Mesendoderm (in vitro differentiated cells): ENCODE measurements at regions not wholly inside any gene's neighbourhood (a gene's known extent, or its start where the extent isn't known, plus 50 kb on each side); places are given as distances from the start of the nearest gene placed in this dataset.

Experiments
- DNase-seq: peaks from one replicate; pipeline ENCODE4 v3.0.0; 2013
- H2AK5ac ChIP-seq: 2 replicates; pipeline ENCODE4 v1.6.1; 2013; ENCODE audit warnings: low read length, inconsistent platforms
- H2BK120ac ChIP-seq: 2 replicates; pipeline ENCODE4 v1.6.1; 2013; ENCODE audit warnings: low read depth, mild to moderate bottlenecking, low read length, moderate library complexity, mixed read lengths
- H2BK15ac ChIP-seq: replicated peaks from 2 replicates; pipeline ENCODE4 v1.6.1; 2013; ENCODE audit warnings: low read depth, mild to moderate bottlenecking, moderate library complexity
- H2BK5ac ChIP-seq: 2 replicates; pipeline ENCODE4 v1.6.1; 2013; ENCODE audit warnings: low read length, inconsistent platforms
- H3K18ac ChIP-seq: 2 replicates; pipeline ENCODE4 v1.6.1; 2013; ENCODE audit warnings: mild to moderate bottlenecking, low read length, mixed read lengths
- H3K23ac ChIP-seq: one replicate; pipeline ENCODE4 v1.6.1; 2013; ENCODE audit warnings: low read length
- H3K27ac ChIP-seq: 2 replicates; pipeline ENCODE4 v1.5.1; 2013; ENCODE audit warnings: low read depth, mild to moderate bottlenecking, inconsistent platforms, low read length, moderate library complexity
- H3K27me3 ChIP-seq: 2 replicates; pipeline ENCODE4 v1.6.1; 2013; ENCODE audit warnings: low read length, control low read depth, mild to moderate bottlenecking, inconsistent platforms; ENCODE audit not compliant: insufficient read depth, poor library complexity
- H3K36me3 ChIP-seq: 2 replicates; pipeline ENCODE4 v1.6.1; 2013; ENCODE audit warnings: low read length, inconsistent platforms; ENCODE audit not compliant: control insufficient read depth, insufficient read depth
- H3K4ac ChIP-seq: one replicate; pipeline ENCODE4 v1.6.1; 2013; ENCODE audit warnings: low read depth, mild to moderate bottlenecking, low read length, moderate library complexity
- H3K4me1 ChIP-seq: 2 replicates; pipeline ENCODE4 v1.6.1; 2013; ENCODE audit warnings: low read depth, low read length, inconsistent platforms; ENCODE audit not compliant: control insufficient read depth
- H3K4me2 ChIP-seq: 2 replicates; pipeline ENCODE4 v1.6.1; 2013; ENCODE audit warnings: low read length
- H3K4me3 ChIP-seq: 2 replicates; pipeline ENCODE4 v1.5.1; 2013; ENCODE audit warnings: mild to moderate bottlenecking, low read length
- H3K56ac ChIP-seq: one replicate; pipeline ENCODE4 v1.6.1; 2013; ENCODE audit warnings: low read length
- H3K79me1 ChIP-seq: 2 replicates; pipeline ENCODE4 v1.6.1; 2013; ENCODE audit warnings: low read length, inconsistent platforms
- H3K79me2 ChIP-seq: 2 replicates; pipeline ENCODE4 v1.6.1; 2013; ENCODE audit warnings: mild to moderate bottlenecking, low read length; ENCODE audit not compliant: control insufficient read depth, insufficient read depth
- H3K9ac ChIP-seq: 2 replicates; pipeline ENCODE4 v1.6.1; 2013; ENCODE audit warnings: low read length, inconsistent platforms
- H4K5ac ChIP-seq: one replicate; pipeline ENCODE4 v1.6.1; 2013; ENCODE audit warnings: low read length
- H4K8ac ChIP-seq: one replicate; pipeline ENCODE4 v1.6.1; 2013; ENCODE audit warnings: low read depth, mild to moderate bottlenecking, control low read depth, low read length, moderate library complexity
- WGBS: extraction: QIAGEN DNeasy Blood & Tissue Kit; methylation state at CpG from one replicate; pipeline ENCODE4 v1.1.7; 2013; ENCODE audit warnings: low lambda C conversion rate, missing lambda C conversion rate; ENCODE audit not compliant: insufficient coverage; ENCODE audit errors: extremely low coverage; 5-methylcytosine and 5-hydroxymethylcytosine counted together

GRCh38 chr5:34548086-34548403 is 108.1 kb upstream of the RAI14 start:
- H3K4me3 ChIP-seq, result no peak overlapping the region
- no peak overlapping the region for H3K18ac ChIP-seq
- no peaks in the 10 kb centered on the region for H3K79me2 ChIP-seq
- no peak overlapping the region for H2AK5ac ChIP-seq
- DNase-seq, result no peak
- H4K5ac ChIP-seq, result no peak overlapping the region
- H3K56ac ChIP-seq, result no peak overlapping the region
- H3K79me1 ChIP-seq, result no peaks in the 10 kb centered on the region
- no peak overlapping the region for H4K8ac ChIP-seq
- no peaks in the 10 kb centered on the region for H3K36me3 ChIP-seq
- no peak overlapping the region for H3K4me2 ChIP-seq
- no CpG with 5 or more reads among the region's 1 CpG for WGBS
- H2BK5ac ChIP-seq, result no peak overlapping the region
- H3K27me3 ChIP-seq, result no peaks in the 10 kb centered on the region
- no peak overlapping the region for H3K9ac ChIP-seq
- H2BK15ac ChIP-seq, result no peak overlapping the region
- H3K23ac ChIP-seq, result no peak overlapping the region
- no peak overlapping the region for H2BK120ac ChIP-seq
- H3K27ac ChIP-seq, result no peak overlapping the region
- no peaks in the 10 kb centered on the region for H3K4me1 ChIP-seq
- H3K4ac ChIP-seq, result no peak overlapping the region

DNA sequence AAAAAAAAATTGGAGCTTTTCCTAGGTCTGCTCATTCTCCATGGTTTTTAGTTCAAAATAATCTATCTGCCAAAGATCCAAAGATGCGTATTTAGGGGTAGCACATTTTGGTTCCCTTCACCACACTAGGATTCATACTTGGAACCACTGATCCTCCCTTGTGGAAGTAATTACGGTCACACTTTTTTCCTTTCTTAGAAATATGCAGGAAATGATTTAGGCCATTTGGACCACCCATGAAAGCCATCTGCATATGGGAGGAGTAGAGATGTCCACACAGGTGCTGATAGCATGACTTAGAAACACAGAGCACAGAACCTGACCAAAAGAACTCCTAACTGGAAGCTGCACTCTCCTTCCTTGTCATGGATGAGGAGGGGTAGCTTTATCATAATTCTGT is 105.9 kb upstream of the RAI14 start:
- Histone ChIP-seq H2BK120ac (no peak overlapping the region), H3K56ac (no peak overlapping the region), H2BK5ac (no peak overlapping the region), H4K8ac (no peak overlapping the region), H3K27me3 (no peaks in the 10 kb centered on the region), H3K27ac (no peak overlapping the region), H3K9ac (no peak overlapping the region), H3K79me1 (no peaks in the 10 kb centered on the region), H3K18ac (no peak overlapping the region), H3K4me2 (no peak overlapping the region), H2BK15ac (no peak overlapping the region), H3K23ac (no peak overlapping the region), H3K4ac (no peak overlapping the region), H3K79me2 (no peaks in the 10 kb centered on the region), H4K5ac (no peak overlapping the region), H2AK5ac (no peak overlapping the region), H3K4me1 (no peaks in the 10 kb centered on the region), H3K4me3 (no peak overlapping the region), H3K36me3 (no peaks in the 10 kb centered on the region)
- no peak for DNase-seq
- no CpG with 5 or more reads among the region's 2 CpGs for WGBS

DNA sequence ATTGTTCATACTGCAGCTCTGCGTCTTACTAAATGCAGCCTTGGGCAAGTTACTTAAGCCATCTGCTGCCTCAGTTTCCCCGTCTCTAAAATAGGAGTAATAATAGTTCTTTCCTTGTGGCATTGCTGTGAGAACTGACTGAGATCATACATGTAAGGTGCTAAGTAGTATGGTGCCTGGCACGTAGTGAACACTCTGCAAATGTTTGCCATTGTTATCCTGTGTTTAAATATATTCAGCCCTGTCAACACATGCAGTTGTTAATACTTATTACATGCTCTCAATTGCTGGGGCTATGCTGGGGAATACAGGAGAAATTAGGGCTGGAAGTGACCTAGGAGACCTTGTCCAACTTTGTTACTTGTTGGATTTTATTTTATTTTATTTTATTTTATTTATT is 105.2 kb upstream of the RAI14 start:
- Histone ChIP-seq H3K4ac (no peak overlapping the region), H3K23ac (no peak overlapping the region), H3K18ac (no peak overlapping the region), H2AK5ac (no peak overlapping the region), H4K8ac (no peak overlapping the region), H2BK120ac (no peak overlapping the region), H2BK5ac (no peak overlapping the region), H2BK15ac (no peak overlapping the region), H4K5ac (no peak overlapping the region), H3K36me3 (no peaks in the 10 kb centered on the region), H3K27me3 (no peaks in the 10 kb centered on the region), H3K4me3 (no peak overlapping the region), H3K79me1 (no peaks in the 10 kb centered on the region), H3K27ac (no peak overlapping the region), H3K9ac (no peak overlapping the region), H3K79me2 (no peaks in the 10 kb centered on the region), H3K56ac (no peak overlapping the region), H3K4me1 (peaks cover 2% of the 10 kb centered on the region), H3K4me2 (no peak overlapping the region)
- no CpG with 5 or more reads among the region's 3 CpGs for WGBS
- no peak for DNase-seq

GRCh38 chr5:34551911-34552433 is 104.2 kb upstream of the RAI14 start:
- H4K8ac ChIP-seq, result no peak overlapping the region
- no peak overlapping the region for H3K56ac ChIP-seq
- H3K4me3 ChIP-seq, result no peak overlapping the region
- DNase-seq, result no peak
- no peak overlapping the region for H2BK15ac ChIP-seq
- no peak overlapping the region for H3K4ac ChIP-seq
- no peak overlapping the region for H3K9ac ChIP-seq
- no peak overlapping the region for H3K23ac ChIP-seq
- no peaks in the 10 kb centered on the region for H3K36me3 ChIP-seq
- H2AK5ac ChIP-seq, result no peak overlapping the region
- H3K4me1 ChIP-seq, result peaks cover 3% of the 10 kb centered on the region
- H3K4me2 ChIP-seq, result no peak overlapping the region
- H3K18ac ChIP-seq, result no peak overlapping the region
- WGBS, result no CpG with 5 or more reads among the region's 4 CpGs
- H3K27me3 ChIP-seq, result no peaks in the 10 kb centered on the region
- H2BK5ac ChIP-seq, result no peak overlapping the region
- no peaks in the 10 kb centered on the region for H3K79me2 ChIP-seq
- H2BK120ac ChIP-seq, result no peak overlapping the region
- no peak overlapping the region for H3K27ac ChIP-seq
- H4K5ac ChIP-seq, result no peak overlapping the region
- H3K79me1 ChIP-seq, result no peaks in the 10 kb centered on the region

DNA sequence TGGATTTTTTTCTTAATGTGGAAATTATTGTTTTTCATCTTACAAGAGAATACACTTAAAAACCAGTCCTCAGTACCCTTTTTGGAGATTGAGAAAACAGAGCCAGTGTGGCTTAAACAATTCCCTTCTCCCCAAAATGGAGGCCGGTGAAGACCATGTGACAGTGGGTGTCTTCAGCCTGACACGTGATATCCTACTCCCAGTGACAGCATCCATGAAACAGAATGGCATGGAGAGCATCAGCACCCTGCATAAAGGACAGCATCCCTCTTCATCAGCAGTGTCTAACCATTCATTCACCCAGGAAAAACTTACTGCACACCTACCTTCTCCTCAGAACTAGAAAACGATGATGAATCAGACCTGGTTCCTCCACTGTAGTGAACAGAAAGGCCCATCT is 103.4 kb upstream of the RAI14 start:
- Histone ChIP-seq H3K4me1 (peaks cover 3% of the 10 kb centered on the region), H3K23ac (no peak overlapping the region), H4K5ac (no peak overlapping the region), H3K18ac (no peak overlapping the region), H3K79me1 (no peaks in the 10 kb centered on the region), H3K79me2 (no peaks in the 10 kb centered on the region), H2BK120ac (no peak overlapping the region), H3K27ac (no peak overlapping the region), H3K4me2 (no peak overlapping the region), H4K8ac (no peak overlapping the region), H3K4ac (no peak overlapping the region), H3K56ac (no peak overlapping the region), H3K9ac (no peak overlapping the region), H3K4me3 (no peak overlapping the region), H3K27me3 (no peaks in the 10 kb centered on the region), H2BK5ac (no peak overlapping the region), H2BK15ac (no peak overlapping the region), H3K36me3 (no peaks in the 10 kb centered on the region), H2AK5ac (no peak overlapping the region)
- no peak for DNase-seq
- WGBS, result no CpG with 5 or more reads among the region's 3 CpGs

- no peaks in the 10 kb centered on the region for H3K36me3 ChIP-seq
- H3K4me3 ChIP-seq, result no peak overlapping the region
- H3K4me1 ChIP-seq, result peaks cover 3% of the 10 kb centered on the region
- no peak overlapping the region for H2BK5ac ChIP-seq
- DNase-seq, result no peak
- H3K27me3 ChIP-seq, result no peaks in the 10 kb centered on the region
- H3K23ac ChIP-seq, result no peak overlapping the region
- H2BK15ac ChIP-seq, result no peak overlapping the region
- H2AK5ac ChIP-seq, result no peak overlapping the region
- no peaks in the 10 kb centered on the region for H3K79me1 ChIP-seq
- no peak overlapping the region for H3K18ac ChIP-seq
- H3K56ac ChIP-seq, result no peak overlapping the region
- no peak overlapping the region for H4K8ac ChIP-seq
- no peak overlapping the region for H2BK120ac ChIP-seq
- H3K27ac ChIP-seq, result no peak overlapping the region
- H3K79me2 ChIP-seq, result no peaks in the 10 kb centered on the region
- H4K5ac ChIP-seq, result no peak overlapping the region
- H3K4ac ChIP-seq, result no peak overlapping the region
- WGBS, result no CpG with 5 or more reads among the region's 3 CpGs
- H3K4me2 ChIP-seq, result no peak overlapping the region
- H3K9ac ChIP-seq, result no peak overlapping the region
These were observed 102.5 kb upstream of the RAI14 start for GRCh38 chr5:34553581-34553980.
